Ovary (tissue), 3 donors: ENCODE measurements at regions not wholly inside any gene's neighbourhood (a gene's known extent, or its start where the extent isn't known, plus 50 kb on each side); places are given as distances from the start of the nearest gene placed in this dataset.

Experiments used
- CTCF ChIP-seq, 3 donors: fragments of 450-650 bp in 2 of 3; fragments of 200-600 bp in 1 of 3; IDR thresholded peaks; one replicate each; pipeline versions ENCODE4 v1.5.1 to v1.8.0; 2016 to 2022; ENCODE audit warnings: antibody characterized with exemption in 3 of 3, mild to moderate bottlenecking in 1 of 3
- POLR2A ChIP-seq: fragments of 450-650 bp; IDR thresholded peaks from one replicate; pipeline ENCODE4 v1.6.1; 2017; ENCODE audit warnings: antibody characterized with exemption, mild to moderate bottlenecking, moderate library complexity
- donor health status: DM: no; HTN: no; CAD: no.

DNA sequence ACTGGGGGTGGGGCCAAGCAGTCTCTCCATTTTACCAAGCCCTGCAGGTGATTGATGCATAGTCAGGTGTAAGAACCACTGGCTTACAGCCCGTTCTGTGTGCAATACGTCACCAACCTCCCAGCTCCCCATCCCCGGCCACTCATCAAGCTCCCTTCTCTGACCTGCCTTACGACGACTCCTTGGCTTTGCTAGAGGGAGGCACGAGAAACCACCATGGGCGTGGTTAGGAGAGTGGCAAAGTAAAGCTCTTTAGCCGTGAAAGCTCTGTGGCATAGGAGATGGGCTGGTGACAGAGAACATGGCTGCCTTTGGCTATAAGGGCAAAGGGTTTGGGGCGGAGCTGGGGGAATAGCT, 109.1 kb downstream of the BDH1 start:
- TF ChIP-seq CTCF (IDR thresholded peaks at IDR 0.05): no peak
- TF ChIP-seq POLR2A: no peak
